OCI-LY3 (cell line): ENCODE measurements at regions not wholly inside any gene's neighbourhood (a gene's known extent, or its start where the extent isn't known, plus 50 kb on each side); places are given as distances from the start of the nearest gene placed in this dataset.

ENCODE experiments used
- H2AFZ ChIP-seq: fragments of 200-600, 300-600 bp; shearing (Covaris generic); 2 replicates; pipeline ENCODE4 v1.6.0; 2014; ENCODE audit warnings: antibody characterized with exemption, low read depth, low read length
- H3K27ac ChIP-seq: fragments of 200-600, 300-600 bp; sonication (generic); 2 replicates; pipeline ENCODE4 v1.5.1; 2014; ENCODE audit warnings: mild to moderate bottlenecking, low read length, moderate library complexity, mixed read lengths
- H3K27me3 ChIP-seq: fragments of 200-600, 300-600 bp; sonication (generic); 2 replicates; pipeline ENCODE4 v1.6.1; 2014; ENCODE audit warnings: low read depth, low read length, mixed read lengths
- H3K36me3 ChIP-seq: fragments of 200-600, 300-600 bp; sonication (generic); replicated peaks from 2 replicates; pipeline ENCODE3; 2014; ENCODE audit warnings: low read depth, low read length, mixed read lengths
- H3K4me1 ChIP-seq: fragments of 300-600, 200-600 bp; sonication (generic); 2 replicates; pipeline ENCODE4 v1.6.1; 2014; ENCODE audit warnings: low read length, mixed read lengths
- H3K4me2 ChIP-seq: fragments of 200-600, 300-600 bp; sonication (generic); 2 replicates; pipeline ENCODE4 v1.6.1; 2014; ENCODE audit warnings: low read length, mixed read lengths
- H3K4me3 ChIP-seq: fragments of 300-600, 200-600 bp; sonication (generic); 2 replicates; pipeline ENCODE4 v1.5.1; 2014; ENCODE audit warnings: antibody characterized with exemption, mild to moderate bottlenecking, low read length, moderate library complexity
- H3K79me2 ChIP-seq: fragments of 300-600, 200-600 bp; shearing (Covaris generic); 2 replicates; pipeline ENCODE4 v1.6.1; 2014; ENCODE audit warnings: mild to moderate bottlenecking, low read length, mixed read lengths
- H3K9ac ChIP-seq: fragments of 300-600, 200-600 bp; shearing (Covaris generic); 2 replicates; pipeline ENCODE4 v1.6.0; 2014; ENCODE audit warnings: mild to moderate bottlenecking, low read length, moderate library complexity
- H3K9me3 ChIP-seq: fragments of 200-600, 300-600 bp; shearing (Covaris generic); 2 replicates; pipeline ENCODE4 v1.6.1; 2014; ENCODE audit warnings: low read length, mixed read lengths; ENCODE audit not compliant: insufficient read depth
- H4K20me1 ChIP-seq: fragments of 200-600, 300-600 bp; sonication (generic); 2 replicates; pipeline ENCODE4 v1.6.1; 2016; ENCODE audit warnings: low read length, mixed read lengths; ENCODE audit not compliant: insufficient read depth
- CTCF ChIP-seq: fragments of 200-600, 300-600 bp; sonication (generic); IDR thresholded peaks from 2 replicates; pipeline ENCODE4 v1.5.1; 2014; ENCODE audit warnings: antibody characterized with exemption, low read length, low read depth
- EZH2phosphoT487 ChIP-seq: fragments of 200-600 bp; shearing (Covaris generic); IDR thresholded peaks from 2 replicates; pipeline ENCODE4 v1.6.1; 2018; ENCODE audit warnings: antibody characterized with exemption, mixed run types, low read depth

GRCh38 chr4:166602068-166602467, 632.2 kb downstream of the SPOCK3 start:
- Histone ChIP-seq H3K36me3 (no peaks in the 10 kb centered on the region), H3K79me2 (no peaks in the 10 kb centered on the region), H3K9ac (no peak overlapping the region), H2AFZ (no peak overlapping the region), H3K9me3 (no peaks in the 10 kb centered on the region), H3K4me2 (no peak overlapping the region), H3K27me3 (no peaks in the 10 kb centered on the region), H3K4me1 (no peaks in the 10 kb centered on the region), H3K4me3 (no peak overlapping the region), H3K27ac (no peak overlapping the region), H4K20me1 (no peaks in the 10 kb centered on the region)
- TF ChIP-seq EZH2phosphoT487 (no peak), CTCF (no peak)

- no peak overlapping the region for H3K27ac ChIP-seq
- H3K27me3 ChIP-seq: no peaks in the 10 kb centered on the region
- no peaks in the 10 kb centered on the region for H3K79me2 ChIP-seq
- H3K9ac ChIP-seq: peak overlapping the region; percentile 40
- TF ChIP-seq EZH2phosphoT487 (no peak), CTCF (no peak)
- no peaks in the 10 kb centered on the region for H4K20me1 ChIP-seq
- H3K9me3 ChIP-seq: no peaks in the 10 kb centered on the region
- H3K4me3 ChIP-seq: peak overlapping the region; percentile 70
- no peaks in the 10 kb centered on the region for H3K36me3 ChIP-seq
- peak overlapping the region; percentile 96 for H2AFZ ChIP-seq
- peak overlapping the region; percentile 82 for H3K4me2 ChIP-seq
- H3K4me1 ChIP-seq: peaks cover 17% of the 10 kb centered on the region
Observed at GRCh38 chr4:166622425-166622977, 611.8 kb downstream of the SPOCK3 start.

GRCh38 chr4:166625018-166625637, 609.2 kb downstream of the SPOCK3 start:
- no peak for TF ChIP-seq CTCF
- TF ChIP-seq EZH2phosphoT487: no peak
- no peaks in the 10 kb centered on the region for H4K20me1 ChIP-seq
- H3K27ac ChIP-seq: no peak overlapping the region
- H3K79me2 ChIP-seq: no peaks in the 10 kb centered on the region
- no peaks in the 10 kb centered on the region for H3K27me3 ChIP-seq
- H3K4me2 ChIP-seq: no peak overlapping the region
- H3K36me3 ChIP-seq: no peaks in the 10 kb centered on the region
- no peak overlapping the region for H3K4me3 ChIP-seq
- H3K4me1 ChIP-seq: peaks cover 17% of the 10 kb centered on the region
- H2AFZ ChIP-seq: no peak overlapping the region
- H3K9me3 ChIP-seq: no peaks in the 10 kb centered on the region
- H3K9ac ChIP-seq: no peak overlapping the region

- no peaks in the 10 kb centered on the region for H3K27me3 ChIP-seq
- no peak overlapping the region for H3K9ac ChIP-seq
- no peak overlapping the region for H3K4me3 ChIP-seq
- H3K9me3 ChIP-seq: no peaks in the 10 kb centered on the region
- H3K4me1 ChIP-seq: peaks cover 7% of the 10 kb centered on the region
- no peak overlapping the region for H3K27ac ChIP-seq
- TF ChIP-seq EZH2phosphoT487 (no peak), CTCF (no peak)
- H4K20me1 ChIP-seq: no peaks in the 10 kb centered on the region
- H3K4me2 ChIP-seq: no peak overlapping the region
- no peaks in the 10 kb centered on the region for H3K36me3 ChIP-seq
- no peaks in the 10 kb centered on the region for H3K79me2 ChIP-seq
- H2AFZ ChIP-seq: no peak overlapping the region
Observed at GRCh38 chr4:166628454-166628853, 605.8 kb downstream of the SPOCK3 start.
